NB4 (cell line): ENCODE measurements at regions not wholly inside any gene's neighbourhood (a gene's known extent, or its start where the extent isn't known, plus 50 kb on each side); places are given as distances from the start of the nearest gene placed in this dataset.

Experiments used
- MYC ChIP-seq: IDR thresholded peaks from 2 replicates; pipeline ENCODE4 v1.6.1; 2011; ENCODE audit warnings: low read depth, low read length
- POLR2A ChIP-seq: IDR thresholded peaks from 2 replicates; pipeline ENCODE4 v1.6.1; 2011; ENCODE audit warnings: mild to moderate bottlenecking; ENCODE audit not compliant: insufficient read length; ENCODE audit errors: extremely low read depth
- TF ChIP-seq, protein P1 (sequence below): IDR thresholded peaks from one replicate; pipeline ENCODE4 v1.5.1; 2012; ENCODE audit warnings: low read depth, low read length

- no peak for TF ChIP-seq POLR2A
- TF ChIP-seq, protein P1, sequence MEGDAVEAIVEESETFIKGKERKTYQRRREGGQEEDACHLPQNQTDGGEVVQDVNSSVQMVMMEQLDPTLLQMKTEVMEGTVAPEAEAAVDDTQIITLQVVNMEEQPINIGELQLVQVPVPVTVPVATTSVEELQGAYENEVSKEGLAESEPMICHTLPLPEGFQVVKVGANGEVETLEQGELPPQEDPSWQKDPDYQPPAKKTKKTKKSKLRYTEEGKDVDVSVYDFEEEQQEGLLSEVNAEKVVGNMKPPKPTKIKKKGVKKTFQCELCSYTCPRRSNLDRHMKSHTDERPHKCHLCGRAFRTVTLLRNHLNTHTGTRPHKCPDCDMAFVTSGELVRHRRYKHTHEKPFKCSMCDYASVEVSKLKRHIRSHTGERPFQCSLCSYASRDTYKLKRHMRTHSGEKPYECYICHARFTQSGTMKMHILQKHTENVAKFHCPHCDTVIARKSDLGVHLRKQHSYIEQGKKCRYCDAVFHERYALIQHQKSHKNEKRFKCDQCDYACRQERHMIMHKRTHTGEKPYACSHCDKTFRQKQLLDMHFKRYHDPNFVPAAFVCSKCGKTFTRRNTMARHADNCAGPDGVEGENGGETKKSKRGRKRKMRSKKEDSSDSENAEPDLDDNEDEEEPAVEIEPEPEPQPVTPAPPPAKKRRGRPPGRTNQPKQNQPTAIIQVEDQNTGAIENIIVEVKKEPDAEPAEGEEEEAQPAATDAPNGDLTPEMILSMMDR = no peak
- no peak for TF ChIP-seq MYC
Observed at GRCh38 chr12:58302487-58303011, 361.2 kb downstream of the ATP23 start.
